Mucosa of rectum (tissue), 2 donors: ENCODE measurements at regions not wholly inside any gene's neighbourhood (a gene's known extent, or its start where the extent isn't known, plus 50 kb on each side); places are given as distances from the start of the nearest gene placed in this dataset.

Experiments used
- H3K27ac ChIP-seq, 2 donors: one replicate each; pipeline ENCODE4 v1.7.0; 2013; ENCODE audit warnings: inconsistent platforms in 2 of 2, low read depth in 2 of 2, low read length in 2 of 2
- H3K27me3 ChIP-seq, 2 donors: one replicate each; pipeline ENCODE4 v1.7.0; 2013; ENCODE audit warnings: low read length in 2 of 2; ENCODE audit not compliant: control insufficient read depth in 2 of 2, insufficient read depth in 2 of 2
- H3K36me3 ChIP-seq, 2 donors: one replicate each; pipeline ENCODE4 v1.7.0; 2013; ENCODE audit warnings: low read length in 2 of 2; ENCODE audit not compliant: control insufficient read depth in 2 of 2, insufficient read depth in 2 of 2
- H3K4me1 ChIP-seq, 2 donors: one replicate each; pipeline ENCODE4 v1.7.0; 2013; ENCODE audit warnings: low read length in 2 of 2, mild to moderate bottlenecking in 1 of 2; ENCODE audit not compliant: control insufficient read depth in 2 of 2, insufficient read depth in 2 of 2
- H3K4me3 ChIP-seq, 2 donors: one replicate each; pipeline ENCODE4 v1.7.0; 2013; ENCODE audit warnings: low read length in 2 of 2
- H3K9ac ChIP-seq, 2 donors: one replicate each; pipeline ENCODE4 v1.7.0; 2013; ENCODE audit warnings: low read length in 2 of 2, low read depth in 1 of 2, mild to moderate bottlenecking in 1 of 2
- H3K9me3 ChIP-seq, 2 donors: one replicate each; pipeline ENCODE4 v1.7.0; 2013; ENCODE audit warnings: low read length in 2 of 2; ENCODE audit not compliant: control insufficient read depth in 2 of 2
- donor health status: healthy.
- donor health status: Normal muscosa, but diverticular disease.

GRCh38 chr16:72542102-72542501 lies 370.1 kb upstream of the PMFBP1 start:
- Histone ChIP-seq H3K9me3 (no peaks in the 10 kb centered on the region), H3K9ac (no peak overlapping the region), H3K27ac (no peak overlapping the region), H3K4me3 (no peak overlapping the region), H3K27me3 (no peaks in the 10 kb centered on the region), H3K4me1 (no peaks in the 10 kb centered on the region), H3K36me3 (no peaks in the 10 kb centered on the region)

- Histone ChIP-seq H3K27me3 (no peaks in the 10 kb centered on the region), H3K36me3 (no peaks in the 10 kb centered on the region), H3K9ac (no peak overlapping the region), H3K4me1 (no peaks in the 10 kb centered on the region), H3K27ac (no peak overlapping the region), H3K4me3 (no peak overlapping the region), H3K9me3 (no peaks in the 10 kb centered on the region)
Measured at GRCh38 chr16:72537664-72538063, 365.7 kb upstream of the PMFBP1 start.

- H3K9me3 ChIP-seq: no peaks in the 10 kb centered on the region
Measured at GRCh38 chr16:72536723-72537435, 364.9 kb upstream of the PMFBP1 start.

GRCh38 chr16:72532906-72533410 lies 361.0 kb upstream of the PMFBP1 start:
- H3K9me3 ChIP-seq: no peaks in the 10 kb centered on the region
- H3K27ac ChIP-seq: no peak overlapping the region
- no peaks in the 10 kb centered on the region for H3K36me3 ChIP-seq
- H3K4me1 ChIP-seq: no peaks in the 10 kb centered on the region
- no peak overlapping the region for H3K9ac ChIP-seq
- H3K27me3 ChIP-seq: no peaks in the 10 kb centered on the region
- no peak overlapping the region for H3K4me3 ChIP-seq

More at GRCh38 chr16:72536723-72537435, 364.9 kb upstream of the PMFBP1 start:
- Histone ChIP-seq H3K4me1 (no peaks in the 10 kb centered on the region), H3K4me3 (no peak overlapping the region), H3K27ac (no peak overlapping the region), H3K36me3 (no peaks in the 10 kb centered on the region), H3K27me3 (no peaks in the 10 kb centered on the region), H3K9ac (no peak overlapping the region)

GRCh38 chr16:72530434-72530833 lies 358.5 kb upstream of the PMFBP1 start:
- Histone ChIP-seq H3K4me3 (no peak overlapping the region), H3K9me3 (no peaks in the 10 kb centered on the region), H3K27ac (no peak overlapping the region)

GRCh38 chr16:72523087-72523486 lies 351.1 kb upstream of the PMFBP1 start:
- H3K4me1 ChIP-seq: no peaks in the 10 kb centered on the region
- no peaks in the 10 kb centered on the region for H3K36me3 ChIP-seq
- H3K9me3 ChIP-seq: peaks cover 0 to 4% of the 10 kb centered on the region in 2 donors
- no peaks in the 10 kb centered on the region for H3K27me3 ChIP-seq
- no peak overlapping the region for H3K4me3 ChIP-seq
- no peak overlapping the region for H3K9ac ChIP-seq
- no peak overlapping the region for H3K27ac ChIP-seq

More at GRCh38 chr16:72530434-72530833, 358.5 kb upstream of the PMFBP1 start:
- H3K27me3 ChIP-seq: no peaks in the 10 kb centered on the region
- H3K4me1 ChIP-seq: no peaks in the 10 kb centered on the region
- no peaks in the 10 kb centered on the region for H3K36me3 ChIP-seq
- H3K9ac ChIP-seq: no peak overlapping the region

- Histone ChIP-seq H3K9me3 (no peaks in the 10 kb centered on the region), H3K4me3 (no peak overlapping the region)
Measured at GRCh38 chr16:72517154-72517553, 345.2 kb upstream of the PMFBP1 start.

GRCh38 chr16:72511171-72511570 lies 339.2 kb upstream of the PMFBP1 start:
- Histone ChIP-seq H3K27ac (no peak overlapping the region), H3K36me3 (no peaks in the 10 kb centered on the region)

More at GRCh38 chr16:72517154-72517553, 345.2 kb upstream of the PMFBP1 start:
- Histone ChIP-seq H3K4me1 (no peaks in the 10 kb centered on the region), H3K27ac (no peak overlapping the region), H3K9ac (no peak overlapping the region), H3K27me3 (no peaks in the 10 kb centered on the region), H3K36me3 (no peaks in the 10 kb centered on the region)

GRCh38 chr16:72508191-72508590 lies 336.2 kb upstream of the PMFBP1 start:
- Histone ChIP-seq H3K36me3 (no peaks in the 10 kb centered on the region), H3K27me3 (no peaks in the 10 kb centered on the region), H3K4me1 (no peaks in the 10 kb centered on the region), H3K9me3 (no peaks in the 10 kb centered on the region), H3K27ac (no peak overlapping the region), H3K4me3 (no peak overlapping the region), H3K9ac (no peak overlapping the region)

More at GRCh38 chr16:72511171-72511570, 339.2 kb upstream of the PMFBP1 start:
- Histone ChIP-seq H3K27me3 (no peaks in the 10 kb centered on the region), H3K9me3 (no peaks in the 10 kb centered on the region), H3K4me3 (no peak overlapping the region), H3K9ac (no peak overlapping the region), H3K4me1 (no peaks in the 10 kb centered on the region)

- Histone ChIP-seq H3K36me3 (no peaks in the 10 kb centered on the region), H3K27ac (no peak overlapping the region), H3K4me1 (no peaks in the 10 kb centered on the region), H3K9ac (no peak overlapping the region), H3K9me3 (no peaks in the 10 kb centered on the region), H3K4me3 (no peak overlapping the region), H3K27me3 (no peaks in the 10 kb centered on the region)
Measured at GRCh38 chr16:72502594-72503005, 330.6 kb upstream of the PMFBP1 start.
